Activated CD4-positive, alpha-beta T cell treated with anti-CD3 and anti-CD28 coated beads for 36 hours (primary cell): ENCODE measurements at regions not wholly inside any gene's neighbourhood (a gene's known extent, or its start where the extent isn't known, plus 50 kb on each side); places are given as distances from the start of the nearest gene placed in this dataset.

Experiments used
- ATAC-seq: fragments of 200-7000 bp; cut with Tn5 transposase; one replicate; pipeline ENCODE4 v1.10.0; 2021; ENCODE audit warnings: mild to moderate bottlenecking, moderate library complexity
- CTCF ChIA-PET: fragments of 350-600 bp; sonication (Branson Sonifier 250); formaldehyde crosslinking; loops from one replicate; lab custom pipeline; 2021; ENCODE audit warnings: antibody characterized with exemption; lab: Charles Lee
- POLR2A ChIA-PET: fragments of 350-600 bp; sonication (Branson Sonifier 250); formaldehyde crosslinking; loops from one replicate; lab custom pipeline; 2021; ENCODE audit warnings: antibody characterized with exemption, inconsistent platforms; lab: Charles Lee
- DNase-seq: peaks from one replicate; pipeline ENCODE4 v3.0.0-alpha.2; 2020
- H3K27ac Mint-ChIP-seq: one replicate; pipeline ENCODE4 v1.8.0; 2021; ENCODE audit warnings: mixed read lengths
- H3K27me3 Mint-ChIP-seq: one replicate; pipeline ENCODE4 v1.8.0; 2021; ENCODE audit warnings: mixed read lengths
- H3K36me3 Mint-ChIP-seq: one replicate; pipeline ENCODE4 v1.8.0; 2021; ENCODE audit warnings: low read depth, mixed read lengths
- H3K4me1 Mint-ChIP-seq: one replicate; pipeline ENCODE4 v1.8.0; 2021; ENCODE audit warnings: mixed read lengths
- H3K4me3 Mint-ChIP-seq: one replicate; pipeline ENCODE4 v1.8.0; 2021; ENCODE audit warnings: mild to moderate bottlenecking, moderate library complexity, mixed read lengths
- H3K9me3 Mint-ChIP-seq: one replicate; pipeline ENCODE4 v1.8.0; 2021; ENCODE audit warnings: low read depth, mixed read lengths
- intact Hi-C, 2 experiments: fragments of 100-400 bp; cut with DNase I in 1 of 2; cut with micrococcal nuclease in 1 of 2; formaldehyde crosslinking; loops; one replicate each; pipeline versions ENCODE4 v1.14.2 to v1.15.1; 2022 to 2024; cut with DNase I, micrococcal nuclease

DNA sequence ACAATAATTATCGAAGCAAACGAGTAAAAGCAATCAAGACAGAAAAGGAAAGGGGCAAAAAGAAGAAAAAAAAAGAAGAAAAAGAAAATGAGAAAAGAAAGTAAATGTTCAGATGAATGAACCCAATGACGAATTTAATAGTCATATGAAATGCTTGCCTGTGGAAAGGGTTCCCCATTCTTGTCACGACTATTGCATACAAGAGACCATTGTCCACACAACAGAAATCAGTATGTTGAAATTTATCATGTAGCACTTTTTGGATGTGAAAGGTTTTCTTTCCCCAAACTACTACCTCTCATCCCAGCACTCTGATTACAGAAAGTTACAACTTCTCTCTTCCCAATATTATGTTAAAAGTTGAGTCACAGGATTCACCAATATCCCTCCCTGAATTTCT is 162.4 kb downstream of the ZDHHC21 start:
- no peak for ATAC-seq
- H3K4me3 Mint-ChIP-seq, result no peak overlapping the region

GRCh38 chr9:14530366-14530765 is 162.9 kb downstream of the ZDHHC21 start:
- Mint-ChIP-seq H3K27ac (no peak overlapping the region), H3K4me3 (no peak overlapping the region), H3K36me3 (no peaks in the 10 kb centered on the region), H3K4me1 (no peaks in the 10 kb centered on the region), H3K9me3 (no peaks in the 10 kb centered on the region), H3K27me3 (peaks cover 5% of the 10 kb centered on the region)
- no peak for ATAC-seq
- DNase-seq, result no peak
- ChIA-PET CTCF (interaction anchor here (0.5 kb wide), 1 partner anchor 1025 kb away, joined by 6 read pairs; no protein-coding TSS in a partner anchor), POLR2A (no interaction called here)
- intact Hi-C loops, result no loop called here

More for the DNA sequence above, 162.4 kb downstream of the ZDHHC21 start:
- CTCF ChIA-PET, result no interaction called here
- Mint-ChIP-seq H3K36me3 (no peaks in the 10 kb centered on the region), H3K9me3 (no peaks in the 10 kb centered on the region), H3K4me1 (no peaks in the 10 kb centered on the region), H3K27ac (no peak overlapping the region), H3K27me3 (peaks cover 5% of the 10 kb centered on the region)
- DNase-seq, result no peak
- intact Hi-C loops, result no loop called here
- POLR2A ChIA-PET, result no interaction called here

DNA sequence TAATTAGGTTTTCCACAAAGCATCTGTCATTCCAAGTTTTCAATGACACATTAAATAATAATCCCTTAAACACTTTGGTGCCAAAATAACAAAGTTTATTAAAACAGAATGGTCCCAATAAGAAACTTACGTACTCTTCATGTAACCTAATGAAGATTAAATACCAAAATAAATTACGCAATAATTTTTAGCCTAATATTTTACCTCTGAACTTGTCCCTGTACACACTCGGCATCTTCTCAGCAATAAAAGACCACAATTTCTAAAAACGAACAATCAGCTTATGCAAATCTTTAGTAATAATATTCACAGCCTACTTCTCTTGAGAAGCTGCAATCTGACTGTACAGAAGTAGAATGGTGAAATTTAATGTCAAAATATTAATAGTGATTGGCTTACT is 163.6 kb downstream of the ZDHHC21 start:
- ATAC-seq (no peak), DNase-seq (no peak)
- Mint-ChIP-seq H3K4me3 (no peak overlapping the region), H3K27ac (no peak overlapping the region), H3K4me1 (no peaks in the 10 kb centered on the region), H3K9me3 (no peaks in the 10 kb centered on the region), H3K27me3 (peaks cover 3% of the 10 kb centered on the region), H3K36me3 (no peaks in the 10 kb centered on the region)
- CTCF ChIA-PET, result no interaction called here
- intact Hi-C loops, result no loop called here
- POLR2A ChIA-PET, result no interaction called here

- Mint-ChIP-seq H3K36me3 (no peaks in the 10 kb centered on the region), H3K27ac (no peak overlapping the region), H3K27me3 (peaks cover 3% of the 10 kb centered on the region), H3K4me3 (no peak overlapping the region), H3K4me1 (no peaks in the 10 kb centered on the region), H3K9me3 (no peaks in the 10 kb centered on the region)
- ChIA-PET POLR2A (no interaction called here), CTCF (no interaction called here)
- intact Hi-C loops, result no loop called here
- no peak for ATAC-seq
- DNase-seq, result no peak
Measured at GRCh38 chr9:14529054-14529453, 164.2 kb downstream of the ZDHHC21 start.

GRCh38 chr9:14526504-14526903 is 166.7 kb downstream of the ZDHHC21 start:
- CTCF ChIA-PET, result no interaction called here
- intact Hi-C loops, result no loop called here
- Mint-ChIP-seq H3K4me1 (no peaks in the 10 kb centered on the region), H3K27me3 (peaks cover 2% of the 10 kb centered on the region), H3K36me3 (no peaks in the 10 kb centered on the region), H3K4me3 (no peak overlapping the region), H3K27ac (no peak overlapping the region), H3K9me3 (no peaks in the 10 kb centered on the region)
- ATAC-seq (no peak), DNase-seq (no peak)
- POLR2A ChIA-PET, result no interaction called here

GRCh38 chr9:14525856-14526255 is 167.4 kb downstream of the ZDHHC21 start:
- no peaks in the 10 kb centered on the region for H3K9me3 Mint-ChIP-seq
- DNase-seq, result no peak
- H3K4me1 Mint-ChIP-seq, result no peaks in the 10 kb centered on the region
- ChIA-PET CTCF (no interaction called here), POLR2A (no interaction called here)
- ATAC-seq, result no peak
- H3K27me3 Mint-ChIP-seq, result peaks cover 2% of the 10 kb centered on the region
- H3K27ac Mint-ChIP-seq, result no peak overlapping the region
- H3K4me3 Mint-ChIP-seq, result no peak overlapping the region
- intact Hi-C loops, result no loop called here
- no peaks in the 10 kb centered on the region for H3K36me3 Mint-ChIP-seq

- H3K27me3 Mint-ChIP-seq, result peaks cover 2% of the 10 kb centered on the region
- no peaks in the 10 kb centered on the region for H3K9me3 Mint-ChIP-seq
- no peaks in the 10 kb centered on the region for H3K4me1 Mint-ChIP-seq
- DNase-seq (no peak), ATAC-seq (no peak)
- intact Hi-C loops, result no loop called here
- H3K27ac Mint-ChIP-seq, result no peak overlapping the region
- ChIA-PET CTCF (interaction anchor here (1.1 kb wide), 1 partner anchor 9 kb away, joined by 3 read pairs; no protein-coding TSS in a partner anchor), POLR2A (no interaction called here)
- H3K36me3 Mint-ChIP-seq, result no peaks in the 10 kb centered on the region
- H3K4me3 Mint-ChIP-seq, result no peak overlapping the region
Measured at GRCh38 chr9:14524873-14525515, 168.2 kb downstream of the ZDHHC21 start.

GRCh38 chr9:14523545-14523944 is 169.7 kb downstream of the ZDHHC21 start:
- no peak for ATAC-seq
- no peaks in the 10 kb centered on the region for H3K4me1 Mint-ChIP-seq
- POLR2A ChIA-PET, result no interaction called here
- no peak overlapping the region for H3K27ac Mint-ChIP-seq
- intact Hi-C loops, result no loop called here
- H3K27me3 Mint-ChIP-seq, result peaks cover 2% of the 10 kb centered on the region
- DNase-seq, result no peak
- H3K9me3 Mint-ChIP-seq, result no peaks in the 10 kb centered on the region
- no peaks in the 10 kb centered on the region for H3K36me3 Mint-ChIP-seq
- H3K4me3 Mint-ChIP-seq, result no peak overlapping the region
- CTCF ChIA-PET, result no interaction called here

GRCh38 chr9:14522627-14523379 is 170.4 kb downstream of the ZDHHC21 start:
- peaks cover 2% of the 10 kb centered on the region for H3K27me3 Mint-ChIP-seq
- H3K27ac Mint-ChIP-seq, result no peak overlapping the region
- H3K9me3 Mint-ChIP-seq, result no peaks in the 10 kb centered on the region
- ChIA-PET CTCF (no interaction called here), POLR2A (no interaction called here)
- H3K36me3 Mint-ChIP-seq, result no peaks in the 10 kb centered on the region
- no peaks in the 10 kb centered on the region for H3K4me1 Mint-ChIP-seq
- ATAC-seq (no peak), DNase-seq (no peak)
- intact Hi-C loops, result no loop called here
- no peak overlapping the region for H3K4me3 Mint-ChIP-seq

DNA sequence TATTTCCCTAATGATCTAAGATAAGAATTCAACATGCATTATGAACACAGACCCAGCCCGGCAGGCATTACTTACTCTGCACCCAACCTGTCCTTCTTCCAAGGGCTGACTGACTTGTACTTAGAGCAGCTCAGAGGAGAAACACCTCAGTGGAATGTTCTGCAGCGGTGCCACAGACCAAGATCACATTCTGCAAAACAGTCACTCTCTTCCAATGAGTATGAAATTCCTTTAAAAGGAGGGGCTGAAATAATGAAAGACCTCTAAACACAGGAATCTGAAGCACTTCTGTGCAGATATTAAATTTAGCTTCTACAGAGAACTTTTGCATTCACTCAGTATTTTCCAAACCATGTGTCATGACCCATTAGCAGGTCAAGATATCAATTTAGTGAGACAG is 172.9 kb downstream of the ZDHHC21 start:
- ChIA-PET CTCF (no interaction called here), POLR2A (no interaction called here)
- DNase-seq (no peak), ATAC-seq (no peak)
- H3K4me3 Mint-ChIP-seq, result no peak overlapping the region
- no peaks in the 10 kb centered on the region for H3K4me1 Mint-ChIP-seq
- no peaks in the 10 kb centered on the region for H3K36me3 Mint-ChIP-seq
- H3K27me3 Mint-ChIP-seq, result peaks cover 4% of the 10 kb centered on the region
- H3K9me3 Mint-ChIP-seq, result no peaks in the 10 kb centered on the region
- intact Hi-C loops, result no loop called here
- no peak overlapping the region for H3K27ac Mint-ChIP-seq

DNA sequence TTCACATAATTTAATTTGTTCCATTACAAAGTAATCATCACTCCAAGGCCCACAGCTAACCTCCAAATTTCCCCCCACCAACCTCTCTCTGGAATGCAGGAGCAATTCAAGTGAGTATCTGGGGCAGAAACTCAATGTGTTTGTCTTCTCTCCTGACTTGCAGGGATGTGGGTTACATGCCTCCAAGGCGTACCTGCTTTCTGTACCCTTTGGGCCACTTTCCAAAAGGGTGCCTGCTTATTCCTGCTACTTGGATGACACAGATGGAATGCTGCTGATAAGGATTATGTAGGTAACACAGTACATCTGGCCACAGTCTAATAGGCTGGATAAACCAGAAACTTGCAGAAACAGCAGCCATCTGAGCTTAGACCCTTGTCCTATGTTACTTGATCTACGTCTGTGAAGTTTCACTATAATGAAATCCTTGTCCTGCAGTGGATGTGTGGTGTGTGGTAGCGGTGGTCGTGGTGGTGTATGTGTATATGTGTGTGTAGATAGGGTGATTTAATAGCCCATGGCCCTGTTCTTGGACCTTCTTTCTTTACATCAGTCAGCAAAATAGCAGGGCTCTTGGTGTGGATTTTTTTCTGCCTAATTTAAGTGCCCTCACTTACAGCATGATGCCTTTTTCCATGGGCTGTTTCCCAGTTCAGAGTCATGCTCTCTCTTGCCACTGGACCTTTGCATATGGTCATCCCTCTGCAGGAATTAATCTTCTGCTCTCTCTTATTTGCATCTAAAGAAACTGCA is 175.9 kb downstream of the ZDHHC21 start:
- Mint-ChIP-seq H3K36me3 (no peaks in the 10 kb centered on the region), H3K27me3 (peaks cover 2% of the 10 kb centered on the region), H3K4me3 (no peak overlapping the region), H3K27ac (no peak overlapping the region), H3K9me3 (no peaks in the 10 kb centered on the region), H3K4me1 (no peaks in the 10 kb centered on the region)
- POLR2A ChIA-PET, result no interaction called here
- intact Hi-C loops, result no loop called here
- DNase-seq (no peak), ATAC-seq (no peak)
- CTCF ChIA-PET, result no interaction called here

- intact Hi-C loops, result no loop called here
- ChIA-PET POLR2A (no interaction called here), CTCF (no interaction called here)
- Mint-ChIP-seq H3K27me3 (peaks cover 2% of the 10 kb centered on the region), H3K27ac (no peak overlapping the region), H3K4me3 (no peak overlapping the region), H3K9me3 (no peaks in the 10 kb centered on the region), H3K36me3 (no peaks in the 10 kb centered on the region), H3K4me1 (no peaks in the 10 kb centered on the region)
- DNase-seq (no peak), ATAC-seq (no peak)
Measured at GRCh38 chr9:14516656-14517055, 176.6 kb downstream of the ZDHHC21 start.
